D721Med (cell line): ENCODE measurements at regions not wholly inside any gene's neighbourhood (a gene's known extent, or its start where the extent isn't known, plus 50 kb on each side); places are given as distances from the start of the nearest gene placed in this dataset.

Experiments
- DNase-seq: peaks from one replicate; pipeline ENCODE4 v3.0.0; 2011; ENCODE audit warnings: low spot score; ENCODE audit not compliant: insufficient read length
- FAIRE-seq: peaks from 2 replicates; lab custom pipeline; 2011; peaks lifted over from hg19 to GRCh38; lab: Jason Lieb, UNC
- TF ChIP-seq, protein P1 (sequence below): IDR thresholded peaks from 2 replicates; pipeline ENCODE4 v1.5.1; 2012; ENCODE audit warnings: mild to moderate bottlenecking, control low read depth; ENCODE audit not compliant: insufficient read depth; ENCODE audit errors: missing control alignments

DNA sequence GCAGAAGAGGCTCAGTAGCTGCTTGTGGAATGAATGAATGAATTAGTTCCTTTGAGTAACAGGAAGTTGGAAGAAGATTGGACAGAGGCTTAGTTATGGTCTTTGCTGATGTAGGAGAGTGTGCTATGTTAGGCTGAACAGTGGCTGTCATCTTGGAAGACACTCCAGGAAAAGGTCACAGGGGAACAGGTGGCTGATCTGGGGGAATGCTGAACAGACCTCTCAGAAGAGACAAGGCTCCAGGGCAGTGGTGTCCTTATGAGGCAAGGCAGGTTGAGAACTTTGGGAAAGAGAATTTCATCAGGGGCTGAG lies 62.3 kb downstream of the UTRN start:
- no peak for DNase-seq
- FAIRE-seq: no peak
- TF ChIP-seq, protein P1, sequence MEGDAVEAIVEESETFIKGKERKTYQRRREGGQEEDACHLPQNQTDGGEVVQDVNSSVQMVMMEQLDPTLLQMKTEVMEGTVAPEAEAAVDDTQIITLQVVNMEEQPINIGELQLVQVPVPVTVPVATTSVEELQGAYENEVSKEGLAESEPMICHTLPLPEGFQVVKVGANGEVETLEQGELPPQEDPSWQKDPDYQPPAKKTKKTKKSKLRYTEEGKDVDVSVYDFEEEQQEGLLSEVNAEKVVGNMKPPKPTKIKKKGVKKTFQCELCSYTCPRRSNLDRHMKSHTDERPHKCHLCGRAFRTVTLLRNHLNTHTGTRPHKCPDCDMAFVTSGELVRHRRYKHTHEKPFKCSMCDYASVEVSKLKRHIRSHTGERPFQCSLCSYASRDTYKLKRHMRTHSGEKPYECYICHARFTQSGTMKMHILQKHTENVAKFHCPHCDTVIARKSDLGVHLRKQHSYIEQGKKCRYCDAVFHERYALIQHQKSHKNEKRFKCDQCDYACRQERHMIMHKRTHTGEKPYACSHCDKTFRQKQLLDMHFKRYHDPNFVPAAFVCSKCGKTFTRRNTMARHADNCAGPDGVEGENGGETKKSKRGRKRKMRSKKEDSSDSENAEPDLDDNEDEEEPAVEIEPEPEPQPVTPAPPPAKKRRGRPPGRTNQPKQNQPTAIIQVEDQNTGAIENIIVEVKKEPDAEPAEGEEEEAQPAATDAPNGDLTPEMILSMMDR: no peak

GRCh38 chr6:144347933-144348332 lies 62.8 kb downstream of the UTRN start:
- FAIRE-seq: no peak
- TF ChIP-seq, protein P1: no peak
- DNase-seq: no peak

DNA sequence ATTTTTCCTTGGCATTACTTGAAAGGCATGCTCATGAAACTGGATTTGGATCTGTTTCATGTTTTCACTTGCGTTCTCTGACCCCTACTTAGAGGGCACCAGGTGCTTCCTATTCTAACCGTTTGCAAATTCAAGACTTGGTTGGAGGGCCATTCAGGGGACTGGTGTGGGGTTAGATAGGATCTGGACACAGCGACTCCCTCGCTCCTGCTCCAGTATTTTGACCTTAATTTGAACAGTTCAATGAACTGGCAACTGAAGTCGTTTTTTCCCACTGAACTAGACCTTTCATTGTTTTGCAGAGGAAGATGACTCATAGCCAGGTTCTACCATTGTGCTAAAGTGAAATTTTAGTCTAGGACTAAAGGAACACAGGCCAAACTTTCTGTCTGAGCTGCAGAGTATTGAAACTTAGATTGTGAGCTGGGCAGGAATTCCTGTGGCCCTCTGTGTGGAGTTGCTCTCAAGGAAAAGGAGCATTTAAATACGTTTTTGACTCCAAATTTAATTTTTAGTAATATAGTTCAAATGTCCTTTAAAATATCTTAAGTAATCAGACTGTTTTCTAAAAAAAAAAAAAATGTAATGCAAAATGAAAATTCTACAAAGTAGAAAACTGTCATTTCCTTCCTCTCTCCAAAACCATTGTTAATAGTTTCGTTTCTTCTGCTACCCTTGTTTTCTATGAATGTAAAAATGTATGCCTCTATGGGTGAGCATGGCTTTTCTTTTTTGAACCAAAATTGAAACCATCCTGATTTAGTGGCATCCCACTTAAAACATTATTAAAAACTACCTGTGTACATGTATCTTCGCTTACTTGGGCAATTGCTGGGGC lies 64.8 kb downstream of the UTRN start:
- DNase-seq (no peak), FAIRE-seq (no peak)
- TF ChIP-seq, protein P1: no peak

DNA sequence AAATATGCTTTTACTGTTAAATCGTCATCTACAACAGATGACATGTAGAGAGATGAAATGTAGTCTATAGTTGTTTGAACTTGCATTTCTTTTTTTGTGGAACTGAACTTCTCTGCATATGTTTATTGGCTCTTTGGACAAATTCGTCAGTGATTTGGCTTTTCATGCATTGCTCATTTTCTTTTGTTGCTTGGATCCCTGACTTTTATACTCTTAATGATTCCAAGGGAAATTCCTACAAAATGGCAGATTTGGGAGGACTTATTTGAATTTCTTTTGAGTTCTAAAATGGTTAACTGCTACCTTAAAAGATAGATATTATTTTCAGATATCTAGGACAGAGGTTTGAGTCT lies 65.4 kb downstream of the UTRN start:
- DNase-seq (no peak), FAIRE-seq (no peak)
- TF ChIP-seq, protein P1: no peak

- TF ChIP-seq, protein P1: no peak
- DNase-seq (no peak), FAIRE-seq (no peak)
These were observed 66.4 kb downstream of the UTRN start for GRCh38 chr6:144351379-144352127.

GRCh38 chr6:144352331-144352730 lies 67.2 kb downstream of the UTRN start:
- DNase-seq (no peak), FAIRE-seq (no peak)
- TF ChIP-seq, protein P1: no peak

DNA sequence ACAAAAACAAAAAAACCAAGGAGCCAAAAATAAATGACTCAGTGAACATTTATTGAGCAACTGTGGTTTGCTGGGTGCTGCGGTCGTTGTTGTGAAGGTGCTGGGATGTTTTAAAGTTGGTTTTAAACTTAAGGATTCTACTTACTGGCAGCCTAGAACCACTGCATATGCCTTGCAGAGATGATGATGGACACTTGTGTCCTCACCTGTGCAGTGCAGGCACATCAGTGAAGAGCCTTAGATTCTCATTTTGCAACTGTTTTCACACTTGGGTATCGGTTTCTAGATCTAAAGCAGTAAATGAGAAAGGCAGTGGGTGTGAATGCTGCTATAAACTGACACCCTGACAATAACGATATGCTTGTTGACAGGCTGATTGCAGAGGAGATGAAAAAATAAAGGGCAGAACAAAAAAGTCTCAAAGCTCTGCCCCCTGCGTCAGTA lies 68.8 kb downstream of the UTRN start:
- FAIRE-seq (no peak), DNase-seq (no peak)
- TF ChIP-seq, protein P1: no peak
